ENCODE measurements at regions not wholly inside any gene's neighbourhood (a gene's known extent, or its start where the extent isn't known, plus 50 kb on each side); places are given as distances from the start of the nearest gene placed in this dataset.
A peak's percentile ranks its signal among the peaks of the same experiment; 100 is the strongest.
"Not testable (repeated sequence)": the region's sequence is repeated elsewhere in the genome, so short reads cannot be mapped to it uniquely, and the experiment has no call there.

- DNase-seq (ENCODE audit: low read depth in 2 of 2): no peak
Observed at GRCh38 chr1:90305577-90305976, 310.7 kb downstream of the ZNF326 start.

GRCh38 chr1:90296327-90296726 lies 301.4 kb downstream of the ZNF326 start:
- DNase-seq (ENCODE audit: low read depth in 2 of 2): no peak

DNA sequence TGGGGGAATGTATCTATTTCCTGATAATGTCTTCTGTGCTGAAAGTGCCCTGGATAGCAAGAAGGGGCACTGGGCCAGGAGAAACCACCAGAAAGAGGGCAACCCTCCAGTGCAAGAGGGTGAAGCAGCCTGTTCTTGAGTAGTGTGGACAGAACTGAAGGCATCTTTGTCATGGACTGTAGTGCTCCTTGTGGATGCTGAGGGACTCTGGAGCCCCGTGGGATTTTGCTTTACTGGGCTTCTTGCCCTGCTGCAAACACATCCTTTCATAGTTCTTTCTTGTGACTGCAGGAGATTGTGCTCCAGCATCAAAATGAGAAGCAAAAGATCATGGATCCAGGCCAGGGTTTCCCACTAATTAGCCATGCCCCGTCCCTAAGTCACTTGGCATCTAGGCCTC lies 300.6 kb downstream of the ZNF326 start:
- DNase-seq (ENCODE audit: low read depth in 2 of 2): no peak

DNA sequence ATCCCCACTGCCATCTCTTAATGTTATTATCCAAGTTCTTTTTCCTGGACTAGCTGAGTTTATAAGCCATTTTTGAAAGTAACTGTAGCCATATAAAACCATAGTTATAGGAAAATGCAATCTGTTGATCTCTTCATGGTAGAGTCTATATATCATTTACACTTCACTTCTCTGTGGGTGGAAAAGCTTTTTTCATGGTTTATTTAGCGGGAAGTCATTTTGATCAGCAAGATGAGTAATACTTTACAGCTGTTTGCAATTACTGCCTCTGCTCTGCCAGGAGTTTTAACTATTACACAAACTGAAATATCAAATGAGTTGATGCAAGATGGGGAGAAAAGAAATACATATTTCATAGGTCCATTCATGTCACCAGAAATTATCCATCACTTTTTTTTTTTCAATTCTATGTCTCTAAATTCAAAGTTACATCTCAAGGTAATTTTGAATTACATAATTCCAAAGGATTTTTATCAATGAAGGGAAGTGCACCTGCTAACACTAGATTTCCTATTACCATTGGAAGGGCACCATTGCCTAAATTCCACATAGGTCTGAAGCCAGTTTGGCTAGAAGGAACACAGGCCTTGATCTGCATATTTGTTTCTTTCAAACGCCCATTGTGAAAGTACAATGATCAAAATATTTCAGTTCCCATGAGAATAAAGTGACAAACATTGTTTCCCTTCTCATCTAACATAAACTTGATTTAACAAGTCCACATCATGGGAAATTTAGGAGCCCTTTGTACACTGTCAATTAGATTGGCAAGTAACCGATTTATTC lies 296.7 kb downstream of the ZNF326 start:
- DNase-seq (ENCODE audit: low read depth in 2 of 2): no peak

DNA sequence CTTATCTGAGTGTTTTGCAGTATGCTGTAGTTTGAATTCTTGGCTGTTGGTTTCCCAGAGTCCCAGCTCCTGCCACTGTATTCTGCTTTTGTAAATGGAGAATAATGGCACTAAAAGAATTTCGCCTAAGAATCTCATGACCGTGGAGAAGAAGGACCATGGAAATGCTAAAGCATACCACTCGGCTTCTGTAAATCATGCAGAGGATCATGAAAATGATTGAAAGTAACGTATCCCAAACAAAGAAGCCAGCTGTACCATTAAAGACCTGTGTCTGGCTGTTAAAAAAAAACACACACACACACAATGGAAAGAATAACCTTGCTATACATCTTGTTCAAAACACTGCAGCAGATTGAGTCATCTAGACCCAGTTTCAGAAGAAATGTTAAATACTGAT lies 287.9 kb downstream of the ZNF326 start:
- DNase-seq (ENCODE audit: low read depth in 2 of 2): no peak

DNA sequence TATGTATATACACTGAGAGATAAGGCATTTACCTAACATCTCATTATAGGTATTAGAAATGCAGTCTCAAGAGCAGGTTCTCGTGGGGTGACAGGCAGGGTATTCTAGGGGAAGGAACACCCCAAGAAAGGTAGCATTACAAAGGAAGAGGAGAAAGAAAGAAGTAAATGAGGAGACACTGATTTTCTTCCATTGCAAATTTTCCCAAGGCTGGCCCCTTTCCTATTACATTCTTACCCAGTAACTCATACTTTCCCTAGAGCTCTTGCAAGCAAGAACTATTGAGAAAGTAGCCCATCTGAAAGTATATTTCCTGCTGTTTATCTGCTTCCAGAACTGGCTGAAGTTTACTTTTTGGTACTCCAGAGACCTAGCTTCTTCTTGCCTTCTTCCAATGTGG lies 287.0 kb downstream of the ZNF326 start:
- not testable (repeated sequence) for DNase-seq (ENCODE audit: low read depth in 2 of 2)

DNA sequence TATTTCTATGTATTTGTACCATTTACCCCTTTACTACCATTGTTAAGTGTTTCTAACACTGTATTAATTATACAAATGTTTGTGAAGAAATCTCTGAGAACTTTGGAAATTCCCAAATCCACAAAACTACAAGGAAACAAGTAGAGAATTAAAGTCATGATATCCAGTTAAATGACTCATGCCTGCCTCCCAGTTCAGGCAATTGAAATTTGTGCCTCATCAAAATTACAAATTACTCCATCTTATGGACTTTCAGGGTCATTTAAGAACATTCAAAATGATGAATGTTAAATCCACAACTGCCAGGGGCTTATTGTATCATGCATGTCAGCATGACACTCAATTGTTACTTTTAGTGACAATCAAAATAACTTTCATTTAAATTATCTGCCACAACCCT lies 282.4 kb downstream of the ZNF326 start:
- no peak for DNase-seq (ENCODE audit: low read depth in 2 of 2)

DNA sequence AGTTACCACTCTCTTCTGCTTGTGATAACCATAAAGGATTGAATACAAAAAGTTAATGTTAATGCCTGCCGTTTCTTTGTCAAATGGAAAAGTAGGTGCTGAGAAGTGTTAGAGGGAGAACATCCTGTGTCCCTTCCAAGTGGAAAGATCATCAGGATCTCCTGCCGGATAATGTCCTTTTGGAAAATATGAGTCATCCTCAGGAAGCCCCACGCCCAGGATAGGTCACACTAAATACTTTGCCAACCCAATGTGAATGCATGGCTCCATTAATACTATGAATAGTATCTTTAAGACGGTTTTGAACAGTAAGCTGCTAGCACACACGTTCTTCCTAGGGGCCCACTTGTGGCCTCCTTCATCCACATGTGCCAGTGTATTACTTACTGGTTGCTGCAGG lies 279.5 kb downstream of the ZNF326 start:
- DNase-seq (ENCODE audit: low read depth in 2 of 2): peak in 1 of 2 donors; percentile 1

DNA sequence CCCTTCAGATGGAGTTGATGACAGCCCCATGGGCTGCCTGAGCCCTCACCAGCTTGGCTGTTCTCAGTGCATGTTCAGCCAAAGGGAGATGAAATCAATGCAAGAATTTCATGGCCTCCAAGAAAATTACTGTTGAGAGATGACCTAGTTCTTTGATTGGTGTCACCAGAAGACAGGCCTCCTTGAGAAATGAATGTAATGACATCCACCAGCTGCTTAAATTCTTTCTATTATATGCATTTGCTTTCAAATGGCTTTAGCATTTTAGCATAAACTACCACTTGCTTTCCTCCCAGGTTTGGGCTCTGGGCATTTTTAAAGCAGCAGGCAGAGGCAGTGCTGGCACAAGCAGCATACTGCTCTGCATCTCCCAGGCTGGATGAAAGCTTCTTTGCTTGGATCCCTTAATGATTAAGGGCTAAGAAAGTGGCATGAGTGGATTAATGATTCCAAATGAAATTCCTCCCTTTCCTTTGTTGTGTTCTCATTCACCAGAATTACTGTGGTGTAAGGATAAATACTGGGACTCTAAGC lies 278.4 kb downstream of the ZNF326 start:
- DNase-seq (ENCODE audit: low read depth in 2 of 2): no peak

DNA sequence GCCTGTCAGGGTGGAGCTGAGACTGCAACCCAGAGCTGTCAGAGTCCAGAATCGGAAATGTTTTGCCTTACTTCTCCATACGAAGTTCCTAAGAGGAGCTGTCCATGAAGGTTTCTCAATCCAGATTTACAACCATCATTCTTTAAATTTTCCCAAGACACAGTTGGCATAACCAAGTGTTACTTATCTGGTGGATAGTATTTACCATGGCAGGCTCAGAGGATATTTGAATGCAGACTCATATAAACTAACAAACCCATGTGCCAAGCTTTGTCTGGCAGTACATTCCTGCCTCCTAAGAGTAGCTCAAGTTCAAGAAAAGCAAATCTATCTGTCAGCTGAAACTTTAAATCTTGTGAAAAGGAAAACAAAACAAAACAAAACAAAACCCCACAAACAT lies 267.9 kb downstream of the ZNF326 start:
- DNase-seq (ENCODE audit: low read depth in 2 of 2): no peak

DNA sequence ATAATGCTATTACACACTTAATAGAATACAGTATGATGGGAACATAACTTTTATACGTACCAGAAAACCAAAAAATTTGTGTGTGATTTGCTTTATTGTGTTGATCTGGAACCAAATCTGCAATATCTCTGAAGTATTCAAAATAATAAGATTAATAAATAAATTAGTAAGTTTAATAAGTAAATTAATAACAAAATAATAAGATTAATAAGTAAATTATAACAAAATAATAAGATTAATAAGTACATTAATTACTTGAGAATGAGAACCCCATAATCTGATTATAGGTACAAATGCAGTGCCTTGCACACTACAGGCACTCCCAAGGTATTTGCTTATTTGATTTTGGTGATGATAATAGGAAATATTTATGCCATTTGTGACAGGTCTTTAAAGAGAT lies 267.4 kb downstream of the ZNF326 start:
- no peak for DNase-seq (ENCODE audit: low read depth in 2 of 2)

DNA sequence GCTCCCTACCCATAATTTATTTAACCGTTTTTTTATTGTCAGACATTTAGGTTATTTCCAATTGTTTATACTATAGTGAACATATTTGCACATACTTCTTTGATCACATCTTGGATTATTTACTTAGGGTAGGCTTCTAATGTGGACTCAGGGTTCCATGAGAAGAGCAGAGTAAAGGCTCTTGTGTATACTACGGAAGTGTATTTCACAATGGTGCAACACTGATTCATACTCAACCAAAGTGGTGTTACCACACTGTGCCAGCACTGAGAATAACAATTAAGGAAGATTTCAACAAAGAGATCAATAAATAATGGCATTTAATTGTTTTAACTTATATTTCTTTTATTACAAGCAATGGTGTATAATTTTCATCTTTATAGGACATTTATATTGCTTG lies 251.2 kb downstream of the ZNF326 start:
- DNase-seq (ENCODE audit: low read depth in 2 of 2): no peak

- DNase-seq (ENCODE audit: low read depth in 2 of 2): no peak
Observed at GRCh38 chr1:90236493-90236892, 241.6 kb downstream of the ZNF326 start.

- no peak for DNase-seq (ENCODE audit: low read depth in 2 of 2)
Observed at GRCh38 chr1:90223401-90223800, 228.5 kb downstream of the ZNF326 start.

DNA sequence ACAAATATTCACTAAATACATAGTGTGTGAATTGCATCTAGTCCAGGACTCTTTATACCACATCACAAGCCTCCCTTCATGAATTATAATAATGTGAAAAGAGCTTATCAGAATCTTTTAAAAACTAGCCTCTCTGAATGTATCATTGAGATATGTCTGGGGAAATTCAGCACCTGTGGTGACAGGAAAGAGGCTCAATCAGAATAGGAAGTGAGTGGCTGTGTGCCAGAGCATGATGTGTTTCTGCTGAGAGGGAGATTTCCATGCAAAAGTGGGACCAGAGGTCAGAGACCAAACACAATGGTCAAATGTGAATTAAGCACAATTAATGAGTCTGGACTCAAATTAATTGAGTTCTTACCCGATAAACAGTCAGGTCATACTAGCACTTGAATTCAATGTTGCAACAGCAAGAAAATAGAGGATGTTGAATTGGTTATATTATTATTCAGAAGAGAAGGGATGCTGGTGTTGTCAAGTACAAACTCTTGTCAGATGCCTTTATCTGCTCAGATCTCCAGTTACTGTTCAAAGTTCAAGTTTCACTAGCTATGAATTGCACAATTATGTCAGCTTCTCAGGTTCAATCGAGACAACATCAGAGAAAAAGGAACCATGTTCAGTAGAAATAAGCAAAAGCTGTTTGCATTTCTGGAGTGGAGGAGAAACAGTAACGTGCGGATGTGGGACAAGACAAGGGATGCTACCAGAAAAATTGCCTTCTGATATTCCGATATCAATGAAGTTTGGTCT lies 226.2 kb downstream of the ZNF326 start:
- DNase-seq (ENCODE audit: low read depth in 2 of 2): no peak

DNA sequence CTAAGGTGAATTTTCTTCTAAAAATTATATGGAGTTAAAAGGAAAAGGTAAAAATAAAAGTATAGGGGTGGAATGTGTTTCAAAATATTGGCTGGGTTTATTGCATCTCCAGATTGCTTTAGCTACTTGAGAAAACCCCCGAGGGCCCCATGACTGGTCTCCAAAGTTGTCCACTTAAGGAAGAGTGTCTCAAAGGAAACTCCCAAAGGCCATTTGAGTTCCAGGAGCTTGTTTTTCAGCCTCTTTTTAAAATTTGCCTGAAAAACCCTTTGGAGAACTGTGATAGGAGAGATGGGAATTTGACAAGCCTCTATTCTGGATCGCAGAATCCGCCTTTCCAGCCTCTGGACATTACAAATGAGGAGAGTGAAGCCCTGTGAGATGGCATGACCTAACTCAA lies 225.6 kb downstream of the ZNF326 start:
- no peak for DNase-seq (ENCODE audit: low read depth in 2 of 2)

DNA sequence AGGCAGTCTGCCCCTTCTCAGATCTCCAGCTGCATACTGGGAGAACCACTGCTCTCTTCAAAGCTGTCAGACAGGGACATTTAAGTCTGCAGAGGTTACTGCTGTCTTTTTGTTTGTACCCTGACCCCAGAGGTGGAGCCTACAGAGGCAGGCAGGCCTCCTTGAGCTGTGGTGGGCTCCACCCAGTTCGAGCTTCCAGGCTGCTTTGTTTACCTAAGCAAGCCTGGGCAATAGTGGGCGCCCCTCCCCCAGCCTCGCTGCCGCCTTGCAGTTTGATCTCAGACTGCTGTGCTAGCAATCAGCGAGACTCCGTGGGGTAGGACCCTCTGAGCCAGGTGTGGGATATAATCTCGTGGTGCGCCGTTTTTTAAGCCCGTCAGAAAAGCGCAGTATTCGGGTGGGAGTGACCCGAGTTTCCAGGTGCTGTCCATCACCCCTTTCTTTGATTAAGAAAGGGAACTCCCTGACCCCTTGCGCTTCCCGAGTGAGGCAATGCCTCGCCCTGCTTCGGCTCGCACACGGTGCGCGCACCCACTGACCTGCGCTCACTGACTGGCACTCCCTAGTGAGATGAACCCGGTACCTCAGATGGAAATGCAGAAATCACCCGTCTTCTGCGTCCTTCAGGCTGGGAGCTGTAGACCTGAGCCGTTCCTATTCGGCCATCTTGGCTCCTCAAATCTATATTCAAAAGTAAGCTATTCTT lies 224.4 kb downstream of the ZNF326 start:
- not testable (repeated sequence) for DNase-seq (ENCODE audit: low read depth in 2 of 2)

GRCh38 chr1:90210633-90211491 lies 216.0 kb downstream of the ZNF326 start:
- DNase-seq (ENCODE audit: low read depth in 2 of 2): no peak

DNA sequence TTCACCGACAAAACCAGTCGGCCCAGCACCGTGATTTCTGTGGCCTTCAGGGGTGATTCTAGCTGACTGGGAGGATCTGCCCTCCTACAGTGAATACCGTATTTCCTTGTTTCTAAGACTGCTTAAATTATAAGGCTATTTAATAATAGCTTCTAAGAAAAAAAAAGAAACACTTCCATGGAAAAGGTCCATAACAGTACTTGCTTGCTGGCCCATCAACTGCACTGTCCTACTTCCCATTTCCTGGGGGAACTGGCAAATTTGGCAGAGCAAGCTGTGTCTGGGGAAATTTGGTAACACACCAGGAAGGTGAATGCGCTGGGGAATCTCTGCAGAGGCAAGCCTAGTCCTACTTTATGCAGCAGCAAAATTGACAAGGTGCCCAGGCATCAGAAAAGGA lies 214.0 kb downstream of the ZNF326 start:
- DNase-seq (ENCODE audit: low read depth in 2 of 2): no peak

GRCh38 chr1:90206260-90206659 lies 211.3 kb downstream of the ZNF326 start:
- DNase-seq (ENCODE audit: low read depth in 2 of 2): no peak

DNA sequence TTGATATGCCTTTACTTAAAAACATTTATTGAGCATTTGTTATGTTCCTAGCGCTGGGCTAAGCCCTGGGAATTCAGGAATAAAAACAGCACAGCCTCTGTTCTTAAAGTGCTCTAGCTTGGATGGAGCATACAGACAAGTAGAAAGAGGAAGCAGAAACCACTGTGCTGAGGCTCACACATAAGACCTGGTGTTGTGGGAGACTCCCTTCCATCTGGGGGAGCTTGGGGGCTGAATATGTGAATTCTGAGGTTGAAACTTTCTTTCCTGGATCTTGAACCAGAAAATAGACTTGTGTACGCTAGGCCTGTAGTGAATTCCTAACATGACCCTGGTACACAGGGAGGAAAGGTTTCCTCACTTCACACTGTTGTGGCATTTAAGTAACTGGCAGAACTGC lies 209.9 kb downstream of the ZNF326 start:
- no peak for DNase-seq (ENCODE audit: low read depth in 2 of 2)

Data from dermis microvascular lymphatic vessel endothelial cell (primary cell).